ENCODE measurements at regions not wholly inside any gene's neighbourhood (a gene's known extent, or its start where the extent isn't known, plus 50 kb on each side); places are given as distances from the start of the nearest gene placed in this dataset.

- no peak overlapping the region for H3K4me2 ChIP-seq (ENCODE audit: low read length, poor library complexity, severe bottlenecking)
- H3K9ac ChIP-seq (ENCODE audit: low read length) = no peak overlapping the region
- H4K8ac ChIP-seq (ENCODE audit: low read length) = no peak overlapping the region
- H2AK5ac ChIP-seq (ENCODE audit: low read length, severe bottlenecking) = peak overlapping the region; percentile 76
- no peak overlapping the region for H2BK15ac ChIP-seq (ENCODE audit: low read depth, poor library complexity, severe bottlenecking)
- H3K9me3 ChIP-seq (ENCODE audit: control insufficient read depth, low read length) = no peaks in the 10 kb centered on the region
- WGBS = 90% methylated on average over 5 of the region's 6 CpGs
- peak overlapping the region; percentile 18 for H4K91ac ChIP-seq (ENCODE audit: low read length)
- H2BK5ac ChIP-seq (ENCODE audit: low read depth, low read length, poor library complexity, severe bottlenecking) = no peak overlapping the region
- H3K79me1 ChIP-seq (replicated peaks; ENCODE audit: low read length, poor library complexity, severe bottlenecking) = no peaks in the 10 kb centered on the region
- H2BK12ac ChIP-seq (ENCODE audit: low read length in 2 of 2) = no peak overlapping the region
- H3K14ac ChIP-seq (ENCODE audit: low read length in 2 of 2) = no peak overlapping the region
- no peak overlapping the region for H3K4me3 ChIP-seq (ENCODE audit: insufficient read depth in 1 of 2, low read depth in 1 of 2, low read length in 2 of 2)
- no peak overlapping the region for H3K27ac ChIP-seq (ENCODE audit: low read length, poor library complexity, severe bottlenecking)
- H2BK120ac ChIP-seq (ENCODE audit: low read depth, low read length) = no peak overlapping the region
- peaks cover 17% of the 10 kb centered on the region for H3K4me1 ChIP-seq (ENCODE audit: control insufficient read depth, insufficient read depth, low read depth, low read length)
- no peak overlapping the region for H3K18ac ChIP-seq (ENCODE audit: low read depth in 1 of 2, low read length in 2 of 2)
- H3K36me3 ChIP-seq (ENCODE audit: control insufficient read depth in 1 of 2, insufficient read depth in 2 of 2, low read depth in 1 of 2, low read length in 2 of 2) = no peaks in the 10 kb centered on the region
- no peak overlapping the region for H3K23ac ChIP-seq (ENCODE audit: low read length in 2 of 2)
- H3K27me3 ChIP-seq (ENCODE audit: control insufficient read depth in 1 of 2, insufficient read depth in 1 of 2, low read length in 2 of 2) = no peaks in the 10 kb centered on the region
- DNase-seq = no peak
- H2AFZ ChIP-seq (ENCODE audit: low read depth, low read length) = no peak overlapping the region
- no peak overlapping the region for H3K4ac ChIP-seq (ENCODE audit: low read depth in 1 of 2, low read length in 2 of 2)
These were observed 646.8 kb upstream of the IGFBP3 start for GRCh38 chr7:46567858-46568257.

- no peaks in the 10 kb centered on the region for H3K36me3 ChIP-seq (ENCODE audit: control insufficient read depth in 1 of 2, insufficient read depth in 2 of 2, low read depth in 1 of 2, low read length in 2 of 2)
- no peak overlapping the region for H3K27ac ChIP-seq (ENCODE audit: low read length, poor library complexity, severe bottlenecking)
- H2BK120ac ChIP-seq (ENCODE audit: low read depth, low read length) = no peak overlapping the region
- peaks cover 17% of the 10 kb centered on the region for H3K4me1 ChIP-seq (ENCODE audit: control insufficient read depth, insufficient read depth, low read depth, low read length)
- H2BK5ac ChIP-seq (ENCODE audit: low read depth, low read length, poor library complexity, severe bottlenecking) = no peak overlapping the region
- peak overlapping the region; percentile 26 for H3K9ac ChIP-seq (ENCODE audit: low read length)
- no peak overlapping the region for H3K18ac ChIP-seq (ENCODE audit: low read depth in 1 of 2, low read length in 2 of 2)
- no peak overlapping the region for H3K4me2 ChIP-seq (ENCODE audit: low read length, poor library complexity, severe bottlenecking)
- no peak overlapping the region for H3K4ac ChIP-seq (ENCODE audit: low read depth in 1 of 2, low read length in 2 of 2)
- H2AK5ac ChIP-seq (ENCODE audit: low read length, severe bottlenecking) = no peak overlapping the region
- H2AFZ ChIP-seq (ENCODE audit: low read depth, low read length) = no peak overlapping the region
- H2BK12ac ChIP-seq (ENCODE audit: low read length in 2 of 2) = no peak overlapping the region
- no peak overlapping the region for H4K8ac ChIP-seq (ENCODE audit: low read length)
- no peak overlapping the region for H3K23ac ChIP-seq (ENCODE audit: low read length in 2 of 2)
- H3K79me1 ChIP-seq (replicated peaks; ENCODE audit: low read length, poor library complexity, severe bottlenecking) = no peaks in the 10 kb centered on the region
- H3K27me3 ChIP-seq (ENCODE audit: control insufficient read depth in 1 of 2, insufficient read depth in 1 of 2, low read length in 2 of 2) = no peaks in the 10 kb centered on the region
- no peak for DNase-seq
- 100% methylated on average over 1 of the region's 4 CpGs for WGBS
- H3K9me3 ChIP-seq (ENCODE audit: control insufficient read depth, low read length) = no peaks in the 10 kb centered on the region
- no peak overlapping the region for H4K91ac ChIP-seq (ENCODE audit: low read length)
- no peak overlapping the region for H3K14ac ChIP-seq (ENCODE audit: low read length in 2 of 2)
- no peak overlapping the region for H2BK15ac ChIP-seq (ENCODE audit: low read depth, poor library complexity, severe bottlenecking)
- H3K4me3 ChIP-seq (ENCODE audit: insufficient read depth in 1 of 2, low read depth in 1 of 2, low read length in 2 of 2) = no peak overlapping the region
These were observed 645.2 kb upstream of the IGFBP3 start for GRCh38 chr7:46566097-46566774.

DNA sequence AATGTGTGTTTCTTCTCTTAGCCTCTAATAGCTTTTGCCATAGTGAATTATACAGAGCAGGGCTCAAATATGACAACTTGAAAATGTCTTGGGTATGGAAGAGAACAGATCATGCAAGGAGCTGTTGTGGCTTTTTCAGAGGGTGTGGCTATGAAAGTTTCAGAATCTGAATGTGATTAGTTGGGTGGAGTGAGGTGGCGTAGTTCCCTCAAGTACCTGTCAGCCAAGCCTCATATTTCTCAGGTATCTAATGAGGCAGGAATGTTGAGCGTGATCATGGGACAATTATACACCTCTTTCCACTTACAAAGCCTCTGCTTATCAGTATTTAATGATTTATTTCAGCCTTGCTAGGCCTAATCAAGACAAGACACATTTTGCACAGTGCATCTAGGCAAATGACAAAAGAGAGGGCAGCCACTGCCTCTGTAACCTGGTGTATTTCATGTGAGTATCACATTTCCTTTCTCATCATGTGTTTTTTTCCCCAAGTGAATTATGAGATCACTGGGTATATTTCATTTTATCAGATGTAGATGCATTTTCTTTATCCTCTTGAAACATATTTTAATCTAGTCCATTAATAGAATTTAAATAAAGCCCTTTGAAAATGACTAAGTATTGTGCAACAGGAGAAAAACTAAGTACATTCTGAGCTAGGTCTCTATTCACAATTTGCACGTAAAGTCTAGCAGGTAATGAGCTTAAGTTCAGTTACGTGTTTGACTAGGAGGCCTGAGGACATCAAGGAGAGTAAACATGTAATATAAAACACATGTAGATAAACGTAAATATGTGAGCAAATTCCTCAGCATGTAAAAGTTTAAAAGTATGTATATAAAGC lies 644.4 kb upstream of the IGFBP3 start:
- no peak overlapping the region for H3K4ac ChIP-seq (ENCODE audit: low read depth in 1 of 2, low read length in 2 of 2)
- no peak overlapping the region for H3K27ac ChIP-seq (ENCODE audit: low read length, poor library complexity, severe bottlenecking)
- no peaks in the 10 kb centered on the region for H3K36me3 ChIP-seq (ENCODE audit: control insufficient read depth in 1 of 2, insufficient read depth in 2 of 2, low read depth in 1 of 2, low read length in 2 of 2)
- no peaks in the 10 kb centered on the region for H3K27me3 ChIP-seq (ENCODE audit: control insufficient read depth in 1 of 2, insufficient read depth in 1 of 2, low read length in 2 of 2)
- H3K4me2 ChIP-seq (ENCODE audit: low read length, poor library complexity, severe bottlenecking) = no peak overlapping the region
- H4K8ac ChIP-seq (ENCODE audit: low read length) = no peak overlapping the region
- no peak overlapping the region for H2BK120ac ChIP-seq (ENCODE audit: low read depth, low read length)
- no peaks in the 10 kb centered on the region for H3K9me3 ChIP-seq (ENCODE audit: control insufficient read depth, low read length)
- H3K23ac ChIP-seq (ENCODE audit: low read length in 2 of 2) = no peak overlapping the region
- H2AFZ ChIP-seq (ENCODE audit: low read depth, low read length) = no peak overlapping the region
- DNase-seq = no peak
- no peak overlapping the region for H2BK12ac ChIP-seq (ENCODE audit: low read length in 2 of 2)
- no peak overlapping the region for H3K18ac ChIP-seq (ENCODE audit: low read depth in 1 of 2, low read length in 2 of 2)
- H3K4me3 ChIP-seq (ENCODE audit: insufficient read depth in 1 of 2, low read depth in 1 of 2, low read length in 2 of 2) = no peak overlapping the region
- H4K91ac ChIP-seq (ENCODE audit: low read length) = no peak overlapping the region
- peak overlapping the region; percentile 26 for H3K9ac ChIP-seq (ENCODE audit: low read length)
- H2BK5ac ChIP-seq (ENCODE audit: low read depth, low read length, poor library complexity, severe bottlenecking) = no peak overlapping the region
- peaks cover 17% of the 10 kb centered on the region for H3K4me1 ChIP-seq (ENCODE audit: control insufficient read depth, insufficient read depth, low read depth, low read length)
- no peak overlapping the region for H3K14ac ChIP-seq (ENCODE audit: low read length in 2 of 2)
- H2AK5ac ChIP-seq (ENCODE audit: low read length, severe bottlenecking) = no peak overlapping the region
- no peak overlapping the region for H2BK15ac ChIP-seq (ENCODE audit: low read depth, poor library complexity, severe bottlenecking)
- 100% methylated on average over 3 of the region's 5 CpGs for whole genome bisulfite sequencing
- no peaks in the 10 kb centered on the region for H3K79me1 ChIP-seq (replicated peaks; ENCODE audit: low read length, poor library complexity, severe bottlenecking)

GRCh38 chr7:46559194-46559832 lies 638.2 kb upstream of the IGFBP3 start:
- H3K18ac ChIP-seq (ENCODE audit: low read depth in 1 of 2, low read length in 2 of 2) = peak overlapping the region; percentile 46 to 62
- H3K4ac ChIP-seq (ENCODE audit: low read depth in 1 of 2, low read length in 2 of 2) = no peak overlapping the region
- H3K4me2 ChIP-seq (ENCODE audit: low read length, poor library complexity, severe bottlenecking) = no peak overlapping the region
- H3K4me1 ChIP-seq (ENCODE audit: control insufficient read depth, insufficient read depth, low read depth, low read length) = peaks cover 6% of the 10 kb centered on the region
- H3K9ac ChIP-seq (ENCODE audit: low read length) = no peak overlapping the region
- no peak overlapping the region for H3K14ac ChIP-seq (ENCODE audit: low read length in 2 of 2)
- peak; percentile 84 for DNase-seq
- no peak overlapping the region for H2AFZ ChIP-seq (ENCODE audit: low read depth, low read length)
- H4K8ac ChIP-seq (ENCODE audit: low read length) = peak overlapping the region; percentile 61
- H3K4me3 ChIP-seq (ENCODE audit: insufficient read depth in 1 of 2, low read depth in 1 of 2, low read length in 2 of 2) = no peak overlapping the region
- no peak overlapping the region for H3K27ac ChIP-seq (ENCODE audit: low read length, poor library complexity, severe bottlenecking)
- 55% methylated on average over 7 of the region's 7 CpGs for WGBS
- H2BK120ac ChIP-seq (ENCODE audit: low read depth, low read length) = no peak overlapping the region
- H3K23ac ChIP-seq (ENCODE audit: low read length in 2 of 2) = no peak overlapping the region
- no peak overlapping the region for H2BK15ac ChIP-seq (ENCODE audit: low read depth, poor library complexity, severe bottlenecking)
- no peaks in the 10 kb centered on the region for H3K36me3 ChIP-seq (ENCODE audit: control insufficient read depth in 1 of 2, insufficient read depth in 2 of 2, low read depth in 1 of 2, low read length in 2 of 2)
- no peaks in the 10 kb centered on the region for H3K9me3 ChIP-seq (ENCODE audit: control insufficient read depth, low read length)
- no peaks in the 10 kb centered on the region for H3K27me3 ChIP-seq (ENCODE audit: control insufficient read depth in 1 of 2, insufficient read depth in 1 of 2, low read length in 2 of 2)
- H2AK5ac ChIP-seq (ENCODE audit: low read length, severe bottlenecking) = peak overlapping the region; percentile 45
- no peaks in the 10 kb centered on the region for H3K79me1 ChIP-seq (replicated peaks; ENCODE audit: low read length, poor library complexity, severe bottlenecking)
- H4K91ac ChIP-seq (ENCODE audit: low read length) = no peak overlapping the region
- H2BK5ac ChIP-seq (ENCODE audit: low read depth, low read length, poor library complexity, severe bottlenecking) = no peak overlapping the region
- H2BK12ac ChIP-seq (ENCODE audit: low read length in 2 of 2) = no peak overlapping the region

Data from mesenchymal stem cell (in vitro differentiated cells and primary cell).